ENCODE measurements at regions not wholly inside any gene's neighbourhood (a gene's known extent, or its start where the extent isn't known, plus 50 kb on each side); places are given as distances from the start of the nearest gene placed in this dataset.

DNA sequence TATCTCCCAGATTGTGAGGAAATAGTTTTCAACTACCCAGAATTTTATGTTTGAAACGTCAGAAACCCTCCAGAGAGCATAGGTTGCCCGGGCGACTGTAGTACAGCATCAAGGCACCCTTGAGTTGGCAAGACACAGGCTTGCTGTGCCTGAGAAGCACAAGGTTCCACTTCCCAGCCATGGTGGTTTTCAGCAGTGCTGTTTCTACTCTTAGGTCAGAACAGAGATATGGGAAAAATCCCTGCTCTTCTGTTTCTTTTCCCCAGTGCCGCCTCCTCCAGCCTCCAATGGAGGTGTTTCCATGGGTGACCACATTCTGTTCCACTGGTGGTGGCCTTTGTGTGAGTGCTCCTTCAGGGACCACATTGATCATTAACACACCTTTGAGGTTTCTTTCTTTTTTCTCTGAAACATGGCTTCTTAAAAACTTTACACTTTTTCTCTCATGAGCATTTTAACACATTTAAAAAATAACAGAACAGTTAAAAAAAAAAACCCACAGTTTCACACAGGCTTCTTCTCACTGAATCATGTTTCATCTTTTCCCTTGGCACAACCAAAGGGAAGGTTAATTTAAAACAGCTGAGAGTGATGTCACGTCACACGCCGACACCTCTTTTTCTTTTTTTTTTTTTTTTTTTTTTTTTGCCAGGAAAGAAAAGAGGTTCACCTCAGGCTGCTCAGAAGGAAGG lies 229.3 kb upstream of the HDAC4 start:
- Histone ChIP-seq H3K27ac (no peak overlapping the region), H3K27me3 (replicated peaks; ENCODE audit: insufficient read depth) (no peaks in the 10 kb centered on the region), H3K9me3 (no peaks in the 10 kb centered on the region), H3K4me3 (no peak overlapping the region), H3K36me3 (no peaks in the 10 kb centered on the region), H3K4me1 (replicated peaks) (no peaks in the 10 kb centered on the region)
- 77% methylated on average over 7 of the region's 7 CpGs for WGBS
- intact Hi-C loops (cut with DNase I): no loop called here
- TF ChIP-seq POLR2AphosphoS5 (IDR thresholded peaks at IDR 0.05) (no peak), POLR2A (IDR thresholded peaks at IDR 0.05) (no peak)
- TF ChIP-seq, protein P1, sequence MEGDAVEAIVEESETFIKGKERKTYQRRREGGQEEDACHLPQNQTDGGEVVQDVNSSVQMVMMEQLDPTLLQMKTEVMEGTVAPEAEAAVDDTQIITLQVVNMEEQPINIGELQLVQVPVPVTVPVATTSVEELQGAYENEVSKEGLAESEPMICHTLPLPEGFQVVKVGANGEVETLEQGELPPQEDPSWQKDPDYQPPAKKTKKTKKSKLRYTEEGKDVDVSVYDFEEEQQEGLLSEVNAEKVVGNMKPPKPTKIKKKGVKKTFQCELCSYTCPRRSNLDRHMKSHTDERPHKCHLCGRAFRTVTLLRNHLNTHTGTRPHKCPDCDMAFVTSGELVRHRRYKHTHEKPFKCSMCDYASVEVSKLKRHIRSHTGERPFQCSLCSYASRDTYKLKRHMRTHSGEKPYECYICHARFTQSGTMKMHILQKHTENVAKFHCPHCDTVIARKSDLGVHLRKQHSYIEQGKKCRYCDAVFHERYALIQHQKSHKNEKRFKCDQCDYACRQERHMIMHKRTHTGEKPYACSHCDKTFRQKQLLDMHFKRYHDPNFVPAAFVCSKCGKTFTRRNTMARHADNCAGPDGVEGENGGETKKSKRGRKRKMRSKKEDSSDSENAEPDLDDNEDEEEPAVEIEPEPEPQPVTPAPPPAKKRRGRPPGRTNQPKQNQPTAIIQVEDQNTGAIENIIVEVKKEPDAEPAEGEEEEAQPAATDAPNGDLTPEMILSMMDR (IDR thresholded peaks at IDR 0.05): no peak
- DNase-seq (ENCODE audit: low spot score): no peak

DNA sequence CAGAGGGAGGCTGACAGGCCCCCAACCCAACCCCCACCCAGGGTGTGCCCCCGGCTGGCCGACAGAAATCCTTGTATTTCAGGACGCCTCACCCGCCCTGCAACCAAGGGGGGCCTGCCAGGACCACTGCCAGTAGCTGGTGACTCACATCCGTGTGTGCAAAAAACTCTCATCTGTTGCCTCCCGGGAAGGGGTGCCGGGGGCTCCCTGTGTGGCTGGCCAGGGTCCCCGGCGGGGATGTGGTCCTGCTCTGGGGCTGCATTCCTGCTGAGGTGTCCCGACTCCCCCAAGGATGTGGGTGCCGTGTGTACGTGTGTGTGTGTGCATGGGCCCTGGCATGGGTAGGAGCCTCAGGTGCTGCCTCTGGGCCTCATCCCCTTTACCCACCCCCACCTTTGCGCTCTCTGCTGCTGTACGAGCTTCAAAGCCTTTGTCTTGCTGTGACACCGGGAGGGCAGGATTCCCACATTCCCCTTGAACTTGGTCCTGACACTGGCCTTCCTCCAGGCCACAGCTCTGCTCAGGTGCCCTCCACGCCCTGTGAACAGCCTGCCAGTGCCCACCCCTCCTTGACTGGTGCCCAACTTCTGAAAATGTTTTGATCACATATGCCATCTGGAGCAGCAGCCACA lies 226.3 kb upstream of the HDAC4 start:
- Histone ChIP-seq H3K27ac (no peak overlapping the region), H3K9me3 (no peaks in the 10 kb centered on the region), H3K4me1 (replicated peaks) (no peaks in the 10 kb centered on the region), H3K4me3 (no peak overlapping the region), H3K36me3 (no peaks in the 10 kb centered on the region), H3K27me3 (replicated peaks; ENCODE audit: insufficient read depth) (no peaks in the 10 kb centered on the region)
- TF ChIP-seq POLR2A (IDR thresholded peaks at IDR 0.05): no peak
- no peak for TF ChIP-seq POLR2AphosphoS5 (IDR thresholded peaks at IDR 0.05)
- TF ChIP-seq, protein P1 (IDR thresholded peaks at IDR 0.05): no peak
- no peak for DNase-seq (ENCODE audit: low spot score)
- WGBS: 52% methylated on average over 16 of the region's 16 CpGs
- intact Hi-C loops (cut with DNase I): no loop called here

DNA sequence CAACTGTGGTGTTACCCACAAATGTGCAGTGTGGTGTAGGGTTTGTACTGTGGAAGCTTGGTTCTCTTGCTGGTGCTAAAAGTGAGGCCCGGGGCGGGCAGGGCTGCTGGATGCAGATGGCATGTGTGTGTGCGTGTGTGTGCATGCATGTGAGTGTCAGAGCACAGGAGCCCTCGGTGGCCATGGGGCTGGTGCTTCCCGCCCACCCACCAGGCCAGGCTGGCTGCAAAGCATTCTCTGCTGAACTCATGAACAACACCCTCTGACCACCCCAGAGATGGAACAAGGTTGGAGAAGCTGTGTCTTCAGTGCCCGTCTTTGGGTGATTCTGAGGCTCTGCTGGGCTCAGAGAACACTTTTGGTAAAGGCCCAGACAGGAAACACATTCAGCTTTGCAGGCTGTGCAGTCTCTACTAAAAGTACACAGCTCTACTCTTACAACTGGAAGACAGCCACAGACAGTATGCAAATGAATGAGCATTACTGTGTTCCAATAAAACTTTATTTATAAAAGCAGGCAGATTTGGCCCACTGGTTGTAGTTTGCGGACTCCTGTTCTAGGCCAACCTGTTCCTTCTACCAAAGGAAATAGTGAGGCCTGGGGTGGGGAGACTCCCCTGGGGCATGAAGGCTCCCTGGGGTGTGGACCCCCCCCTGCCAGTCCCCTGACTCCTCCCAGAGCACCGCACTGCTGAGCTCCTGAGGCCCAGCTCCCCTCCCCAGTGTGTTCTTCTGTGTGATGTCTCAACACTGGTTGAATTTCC lies 225.3 kb upstream of the HDAC4 start:
- DNase-seq (ENCODE audit: low spot score): no peak
- WGBS: 92% methylated on average over 8 of the region's 8 CpGs
- no peaks in the 10 kb centered on the region for H3K9me3 ChIP-seq
- no peaks in the 10 kb centered on the region for H3K36me3 ChIP-seq
- no peaks in the 10 kb centered on the region for H3K4me1 ChIP-seq (replicated peaks)
- no peak overlapping the region for H3K27ac ChIP-seq
- intact Hi-C loops (cut with DNase I): no loop called here
- TF ChIP-seq, protein P1 (IDR thresholded peaks at IDR 0.05): no peak
- TF ChIP-seq POLR2AphosphoS5 (IDR thresholded peaks at IDR 0.05) (no peak), POLR2A (IDR thresholded peaks at IDR 0.05) (no peak)
- H3K27me3 ChIP-seq (replicated peaks; ENCODE audit: insufficient read depth): no peaks in the 10 kb centered on the region
- H3K4me3 ChIP-seq: no peak overlapping the region

DNA sequence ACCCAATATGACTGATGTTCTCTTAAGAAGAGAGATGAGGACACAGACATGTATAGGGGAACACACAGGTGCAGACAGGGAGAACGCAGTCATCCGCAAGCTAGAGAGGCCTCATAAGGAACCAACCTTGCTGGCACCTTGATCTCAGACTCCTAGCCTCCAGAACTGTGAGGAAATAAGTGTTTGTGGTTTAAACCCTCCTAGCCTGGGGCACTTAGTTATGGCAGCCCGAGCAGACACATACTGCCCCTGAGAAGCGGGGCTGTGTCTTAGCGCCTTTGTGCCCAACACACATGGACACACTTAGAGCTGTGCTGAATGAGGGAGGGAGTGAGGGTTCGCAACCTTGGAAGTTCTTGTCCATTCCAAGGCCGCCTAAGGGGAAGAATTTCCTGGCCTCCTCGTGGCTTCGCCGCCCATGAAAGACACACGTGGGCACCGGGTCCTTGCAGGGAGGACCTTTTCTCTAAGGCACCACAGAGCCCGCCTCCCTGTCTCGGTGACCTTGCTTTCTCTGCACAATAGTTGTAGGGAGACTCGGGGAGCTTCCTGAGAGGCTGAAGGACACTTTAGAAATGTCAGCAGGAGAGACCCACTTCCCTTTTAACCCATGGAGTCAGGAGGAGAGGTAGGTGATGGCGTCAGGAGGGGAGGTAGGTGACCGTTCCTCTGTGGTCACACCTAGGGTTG lies 224.5 kb upstream of the HDAC4 start:
- H3K27me3 ChIP-seq (replicated peaks; ENCODE audit: insufficient read depth): no peaks in the 10 kb centered on the region
- intact Hi-C loops (cut with DNase I): no loop called here
- no peaks in the 10 kb centered on the region for H3K4me1 ChIP-seq (replicated peaks)
- WGBS: 95% methylated on average over 17 of the region's 17 CpGs
- no peaks in the 10 kb centered on the region for H3K36me3 ChIP-seq
- no peak for DNase-seq (ENCODE audit: low spot score)
- no peak overlapping the region for H3K4me3 ChIP-seq
- TF ChIP-seq POLR2A (IDR thresholded peaks at IDR 0.05) (no peak), POLR2AphosphoS5 (IDR thresholded peaks at IDR 0.05) (no peak)
- TF ChIP-seq, protein P1 (IDR thresholded peaks at IDR 0.05): no peak
- H3K9me3 ChIP-seq: no peaks in the 10 kb centered on the region
- no peak overlapping the region for H3K27ac ChIP-seq
